Muscle of leg (tissue), 3 donors: ENCODE measurements at regions not wholly inside any gene's neighbourhood (a gene's known extent, or its start where the extent isn't known, plus 50 kb on each side); places are given as distances from the start of the nearest gene placed in this dataset.
A peak's percentile ranks its signal among the peaks of the same experiment; 100 is the strongest.
"Not testable (repeated sequence)": the region's sequence is repeated elsewhere in the genome, so short reads cannot be mapped to it uniquely, and the experiment has no call there.

Source experiments
- DNase-seq: peaks from one replicate; pipeline ENCODE4 v3.0.0; 2013
- H3K27ac ChIP-seq: one replicate; pipeline ENCODE4 v1.5.1; 2013; ENCODE audit warnings: mild to moderate bottlenecking, low read length, control low read depth
- H3K27me3 ChIP-seq: one replicate; pipeline ENCODE4 v1.6.1; 2013; ENCODE audit warnings: low read length; ENCODE audit not compliant: control insufficient read depth, insufficient read depth
- H3K36me3 ChIP-seq: one replicate; pipeline ENCODE4 v1.6.1; 2013; ENCODE audit warnings: low read length; ENCODE audit not compliant: control insufficient read depth, insufficient read depth
- H3K4me1 ChIP-seq: one replicate; pipeline ENCODE4 v1.6.1; 2013; ENCODE audit warnings: low read length; ENCODE audit not compliant: control insufficient read depth, insufficient read depth
- H3K4me3 ChIP-seq: one replicate; pipeline ENCODE4 v1.5.1; 2013; ENCODE audit warnings: low read length, control low read depth
- H3K9me3 ChIP-seq: replicated peaks from 2 replicates; pipeline ENCODE4 v1.6.1; 2013; ENCODE audit warnings: low read depth, low read length; ENCODE audit not compliant: control insufficient read depth
- WGBS: methylation state at CpG from one replicate; pipeline ENCODE4 v1.1.5; 2013; ENCODE audit warnings: missing lambda C conversion rate; ENCODE audit not compliant: insufficient coverage; 5-methylcytosine and 5-hydroxymethylcytosine counted together

DNA sequence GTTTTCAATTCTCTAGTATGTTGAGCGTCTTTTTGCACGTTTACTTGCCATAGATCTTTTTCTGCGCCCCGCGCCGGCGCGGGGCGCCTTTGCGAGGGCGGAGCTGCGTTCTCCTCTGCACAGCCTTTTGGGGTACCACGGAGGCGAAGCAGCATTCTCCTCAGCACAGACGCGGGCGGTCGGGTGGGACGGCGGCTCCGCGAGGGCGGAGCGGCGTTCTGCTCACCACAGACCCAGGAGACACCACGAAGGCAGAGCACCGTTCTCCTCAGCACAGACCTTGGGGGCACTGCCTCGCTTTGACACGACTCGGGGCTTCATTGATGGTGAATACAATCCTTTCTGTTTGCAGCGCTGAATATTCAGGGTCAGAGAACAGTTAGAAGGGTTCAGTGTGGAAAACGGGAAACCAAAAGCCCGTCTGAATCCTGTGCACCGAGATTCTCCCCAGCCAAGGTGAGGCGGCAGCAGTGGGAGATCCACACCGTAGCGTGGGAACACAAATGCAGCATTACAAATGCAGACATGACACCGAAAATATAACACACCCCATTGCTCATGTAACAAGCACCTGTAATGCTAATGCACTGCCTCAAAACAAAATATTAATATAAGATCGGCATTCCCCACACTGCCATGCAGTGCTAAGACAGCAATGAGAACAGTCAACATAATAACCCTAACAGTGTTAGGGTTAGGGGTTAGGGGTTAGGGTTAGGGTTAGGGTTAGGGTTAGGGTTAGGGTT, 190.7 kb upstream of the VIPR2 start:
- H3K36me3 ChIP-seq, H3K27me3 ChIP-seq, H3K27ac ChIP-seq, H3K4me1 ChIP-seq, H3K9me3 ChIP-seq, H3K4me3 ChIP-seq: not testable (repeated sequence)
- peak; percentile 36 for DNase-seq
- WGBS, result 84% methylated on average over 23 of the region's 39 CpGs

DNA sequence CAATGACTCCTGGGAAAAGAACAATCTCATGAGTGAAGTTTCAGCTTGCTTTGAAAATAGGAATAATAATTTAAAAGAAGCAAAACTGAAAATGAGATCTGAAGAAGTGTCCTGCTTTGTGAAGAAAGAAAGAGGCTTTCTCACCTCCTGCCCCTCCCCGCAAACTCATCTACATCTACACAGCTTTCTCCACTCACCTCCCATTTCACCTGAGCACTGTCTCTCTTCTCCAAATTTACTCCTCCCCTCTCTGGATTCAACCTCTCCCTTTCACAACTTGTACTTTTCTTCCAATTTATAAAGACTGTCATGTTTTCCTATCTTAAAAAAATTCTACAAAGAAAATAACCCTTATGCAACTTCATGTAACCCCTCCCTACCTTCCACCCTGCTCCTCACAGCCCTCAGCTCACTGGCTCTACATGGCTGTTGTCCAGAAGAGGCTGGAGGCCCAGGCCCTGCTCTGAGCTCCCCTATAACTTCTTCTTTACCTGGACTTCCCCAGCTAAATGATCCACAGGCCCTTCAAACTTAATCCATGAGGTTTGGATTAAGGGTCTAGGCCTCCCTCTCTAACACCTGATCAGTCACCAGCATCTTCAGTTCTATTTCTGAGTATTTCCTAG, 188.3 kb upstream of the VIPR2 start:
- H3K27ac ChIP-seq, H3K36me3 ChIP-seq, DNase-seq, H3K4me1 ChIP-seq, H3K27me3 ChIP-seq, H3K9me3 ChIP-seq, H3K4me3 ChIP-seq: not testable (repeated sequence)
- WGBS, result no CpG with 5 or more reads among the region's 1 CpG

GRCh38 chr7:159331462-159331861, 186.8 kb upstream of the VIPR2 start:
- no peaks in the 10 kb centered on the region for H3K27me3 ChIP-seq
- no peak overlapping the region for H3K4me3 ChIP-seq
- H3K4me1 ChIP-seq, result no peaks in the 10 kb centered on the region
- H3K36me3 ChIP-seq, result no peaks in the 10 kb centered on the region
- H3K9me3 ChIP-seq, result peaks cover 11% of the 10 kb centered on the region
- DNase-seq, result no peak
- WGBS, result 60% methylated on average over 1 of the region's 2 CpGs
- H3K27ac ChIP-seq, result no peak overlapping the region

GRCh38 chr7:159329818-159330378, 185.2 kb upstream of the VIPR2 start:
- H3K4me3 ChIP-seq, result no peak overlapping the region
- H3K36me3 ChIP-seq, result no peaks in the 10 kb centered on the region
- H3K27me3 ChIP-seq, result no peaks in the 10 kb centered on the region
- peak; percentile 61 for DNase-seq
- H3K27ac ChIP-seq, result no peak overlapping the region
- H3K4me1 ChIP-seq, result no peaks in the 10 kb centered on the region
- peaks cover 8% of the 10 kb centered on the region for H3K9me3 ChIP-seq

- H3K27ac ChIP-seq, result no peak overlapping the region
- DNase-seq, result no peak
- no peak overlapping the region for H3K4me3 ChIP-seq
- no peaks in the 10 kb centered on the region for H3K36me3 ChIP-seq
- H3K9me3 ChIP-seq, result peaks cover 8% of the 10 kb centered on the region
- H3K4me1 ChIP-seq, result no peaks in the 10 kb centered on the region
- no peaks in the 10 kb centered on the region for H3K27me3 ChIP-seq
Measured at GRCh38 chr7:159328096-159328495, 183.4 kb upstream of the VIPR2 start.

GRCh38 chr7:159323359-159323758, 178.7 kb upstream of the VIPR2 start:
- H3K36me3 ChIP-seq, result no peaks in the 10 kb centered on the region
- DNase-seq, result no peak
- H3K27ac ChIP-seq, result no peak overlapping the region
- H3K4me3 ChIP-seq, result no peak overlapping the region
- H3K4me1 ChIP-seq, result no peaks in the 10 kb centered on the region
- no CpG with 5 or more reads among the region's 4 CpGs for WGBS
- peaks cover 4% of the 10 kb centered on the region for H3K9me3 ChIP-seq
- H3K27me3 ChIP-seq, result no peaks in the 10 kb centered on the region

DNA sequence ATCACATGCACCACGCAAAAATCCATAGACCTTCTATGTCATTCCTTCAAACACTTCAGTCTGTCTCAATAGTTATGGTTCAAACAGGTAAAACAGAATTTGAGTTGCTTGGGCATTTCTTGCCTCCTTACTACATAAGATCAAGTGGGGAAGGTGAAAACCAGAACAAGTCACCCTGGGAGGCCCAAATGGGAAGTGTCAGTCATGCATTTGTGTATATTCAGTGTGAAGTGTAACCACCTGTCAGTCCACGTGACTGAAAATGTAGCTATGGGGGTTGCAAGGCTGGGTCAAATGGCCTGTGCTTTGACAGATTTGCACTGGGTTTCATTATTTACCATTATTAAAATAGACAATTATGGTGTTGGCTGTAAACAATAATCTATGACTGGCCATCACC, 176.6 kb upstream of the VIPR2 start:
- Histone ChIP-seq H3K27ac (no peak overlapping the region), H3K4me3 (no peak overlapping the region), H3K4me1 (no peaks in the 10 kb centered on the region), H3K27me3 (no peaks in the 10 kb centered on the region), H3K9me3 (peaks cover 2% of the 10 kb centered on the region), H3K36me3 (no peaks in the 10 kb centered on the region)
- DNase-seq, result no peak
- WGBS, result no CpG with 5 or more reads among the region's 2 CpGs

DNA sequence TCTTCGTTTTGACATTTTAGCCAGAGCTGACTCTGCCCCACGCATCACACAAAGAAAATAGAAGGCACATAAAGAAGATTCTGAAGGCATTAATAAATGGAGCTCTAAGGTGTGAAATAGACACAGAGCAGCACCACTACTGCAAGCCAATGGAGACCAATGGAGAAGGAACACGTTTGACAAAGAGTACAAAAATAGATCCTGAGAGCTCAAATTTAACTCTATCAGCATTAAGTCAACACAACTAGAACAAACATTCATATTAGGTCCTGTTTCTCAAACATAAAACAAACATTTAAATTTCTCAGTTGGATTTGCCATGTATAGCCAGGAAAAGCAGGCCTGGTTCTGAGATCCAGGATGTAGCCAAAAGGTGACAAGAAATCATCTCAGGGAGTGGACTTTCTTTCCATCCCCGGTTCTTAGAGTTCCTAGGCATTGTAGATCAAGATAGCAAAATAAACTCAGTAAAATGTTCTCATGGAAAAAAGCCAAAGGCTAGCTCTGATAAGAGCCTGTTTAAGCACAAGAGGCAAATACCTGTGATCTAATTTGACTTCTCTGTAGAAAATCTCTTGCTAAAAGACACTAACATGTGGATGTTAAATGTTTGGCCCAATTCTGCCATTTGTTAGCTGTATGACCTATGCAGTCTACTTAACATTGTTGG, 174.2 kb upstream of the VIPR2 start:
- no peak overlapping the region for H3K27ac ChIP-seq
- H3K4me3 ChIP-seq, result no peak overlapping the region
- no peak for DNase-seq
- no CpG with 5 or more reads among the region's 4 CpGs for WGBS
- no peaks in the 10 kb centered on the region for H3K36me3 ChIP-seq
- H3K9me3 ChIP-seq, result peaks cover 2% of the 10 kb centered on the region
- no peaks in the 10 kb centered on the region for H3K27me3 ChIP-seq
- H3K4me1 ChIP-seq, result no peaks in the 10 kb centered on the region

- no peak overlapping the region for H3K27ac ChIP-seq
- no peaks in the 10 kb centered on the region for H3K4me1 ChIP-seq
Measured at GRCh38 chr7:159317294-159317693, 172.6 kb upstream of the VIPR2 start.

GRCh38 chr7:159311172-159311494, 166.5 kb upstream of the VIPR2 start:
- Histone ChIP-seq H3K9me3 (no peaks in the 10 kb centered on the region), H3K27ac (no peak overlapping the region), H3K4me3 (no peak overlapping the region), H3K27me3 (no peaks in the 10 kb centered on the region), H3K36me3 (no peaks in the 10 kb centered on the region), H3K4me1 (no peaks in the 10 kb centered on the region)
- DNase-seq, result no peak
- no CpG with 5 or more reads among the region's 1 CpG for WGBS

More at GRCh38 chr7:159317294-159317693, 172.6 kb upstream of the VIPR2 start:
- DNase-seq, result no peak
- no peaks in the 10 kb centered on the region for H3K27me3 ChIP-seq
- H3K36me3 ChIP-seq, result no peaks in the 10 kb centered on the region
- no peak overlapping the region for H3K4me3 ChIP-seq
- peaks cover 2% of the 10 kb centered on the region for H3K9me3 ChIP-seq
